SK-N-SH (cell line): ENCODE measurements at regions not wholly inside any gene's neighbourhood (a gene's known extent, or its start where the extent isn't known, plus 50 kb on each side); places are given as distances from the start of the nearest gene placed in this dataset.
A peak's percentile ranks its signal among the peaks of the same experiment; 100 is the strongest.

Experiments
- CTCF ChIA-PET: fragments of 300-600, 350-600 bp; formaldehyde crosslinking; extraction: SDS; loops from one replicate; lab custom pipeline; 2021; lab: Yijun Ruan, JAX
- POLR2A ChIA-PET: fragments of 350-600 bp; sonication (Branson Sonifier 250); formaldehyde crosslinking; extraction: SDS; loops from one replicate; lab custom pipeline; 2020; ENCODE audit warnings: antibody characterized with exemption, inconsistent platforms; lab: Yijun Ruan, JAX
- DNase-seq: peaks from one replicate; pipeline ENCODE4 v3.0.0; 2012
- H2AFZ ChIP-seq: fragments of 200-600 bp; sonication (generic); 2 replicates; pipeline ENCODE4 v1.8.1; 2016; ENCODE audit warnings: antibody characterized with exemption, mild to moderate bottlenecking, low read depth
- H3F3A ChIP-seq: fragments of 200-600 bp; sonication (generic); replicated peaks from 2 replicates; pipeline ENCODE3; 2016; ENCODE audit warnings: antibody characterized with exemption, mild to moderate bottlenecking; ENCODE audit not compliant: insufficient read depth
- H3K27ac ChIP-seq, 2 experiments: fragments of 200-500 bp in 1 of 2; fragments of 200-600 bp in 1 of 2; sonication (Bioruptor generic) in 1 of 2; sonication (generic), shearing (Covaris generic) in 1 of 2; 2 replicates each; pipeline versions ENCODE4 v1.5.1 to v1.6.1; 2014 to 2016; ENCODE audit warnings: low read depth in 2 of 2, inconsistent platforms in 1 of 2, low read length in 1 of 2, mild to moderate bottlenecking in 1 of 2, mixed read lengths in 1 of 2
- H3K27me3 ChIP-seq: fragments of 200-600 bp; sonication (generic), shearing (Covaris generic); 2 replicates; pipeline ENCODE4 v1.6.1; 2016; ENCODE audit warnings: mixed run types; ENCODE audit not compliant: insufficient read depth
- H3K36me3 ChIP-seq, 2 experiments: fragments of 200-500 bp in 1 of 2; fragments of 200-600 bp in 1 of 2; sonication (Bioruptor generic) in 1 of 2; sonication (generic) in 1 of 2; replicated peaks in 1 of 2; 2 replicates each; pipeline versions ENCODE3 to v1.5.1; 2014 to 2016; ENCODE audit warnings: low read length in 1 of 2, mild to moderate bottlenecking in 1 of 2; ENCODE audit not compliant: insufficient read depth in 2 of 2, control insufficient read depth in 1 of 2
- H3K4me1 ChIP-seq, 2 experiments: fragments of 200-500 bp in 1 of 2; fragments of 200-600 bp in 1 of 2; sonication (Bioruptor generic) in 1 of 2; sonication (generic), shearing (Covaris generic) in 1 of 2; 2 replicates each; pipeline versions ENCODE4 v1.5.1 to v1.6.1; 2014 to 2016; ENCODE audit warnings: low read depth in 1 of 2, low read length in 1 of 2, mixed run types in 1 of 2; ENCODE audit not compliant: insufficient read depth in 2 of 2, control insufficient read depth in 1 of 2
- H3K4me2 ChIP-seq: fragments of 200-600 bp; sonication (generic), shearing (Covaris generic); 2 replicates; pipeline ENCODE4 v1.6.1; 2017; ENCODE audit warnings: mixed run types
- H3K4me3 ChIP-seq, 2 experiments: fragments of 200-500 bp in 1 of 2; fragments of 200-600 bp in 1 of 2; sonication (Bioruptor generic) in 1 of 2; sonication (generic), shearing (Covaris generic) in 1 of 2; 2 replicates each; pipeline versions ENCODE4 v1.5.1 to v1.8.1; 2014 to 2016; ENCODE audit warnings: low read depth in 2 of 2, inconsistent platforms in 1 of 2, low read length in 1 of 2, mild to moderate bottlenecking in 1 of 2, mixed read lengths in 1 of 2, moderate library complexity in 1 of 2
- H3K79me2 ChIP-seq: fragments of 200-600 bp; sonication (generic); 2 replicates; pipeline ENCODE4 v1.8.1; 2017; ENCODE audit warnings: mild to moderate bottlenecking; ENCODE audit not compliant: insufficient read depth
- H3K9ac ChIP-seq: fragments of 200-600 bp; sonication (generic); 2 replicates; pipeline ENCODE4 v1.6.1; 2017; ENCODE audit warnings: mixed run types
- H3K9me2 ChIP-seq: fragments of 200-600 bp; sonication (generic); 2 replicates; pipeline ENCODE4 v1.6.1; 2017; ENCODE audit warnings: mixed run types
- H3K9me3 ChIP-seq: fragments of 200-600 bp; sonication (generic); 2 replicates; pipeline ENCODE4 v1.6.1; 2017; ENCODE audit warnings: mixed run types, mild to moderate bottlenecking, moderate library complexity
- H4K20me1 ChIP-seq: fragments of 200-600 bp; sonication (generic); 2 replicates; pipeline ENCODE4 v1.6.1; 2017; ENCODE audit warnings: mild to moderate bottlenecking, mixed run types; ENCODE audit not compliant: insufficient read depth
- CHD2 ChIP-seq: fragments of 150-350 bp; IDR thresholded peaks from 2 replicates; pipeline ENCODE4 v1.6.1; 2018; ENCODE audit warnings: low read length; ENCODE audit not compliant: partially characterized antibody
- EP300 ChIP-seq, 2 experiments: IDR thresholded peaks; 2 replicates each; pipeline versions ENCODE4 v1.4.0 to v1.6.1; 2012; ENCODE audit warnings: borderline replicate concordance in 1 of 2, low read depth in 1 of 2, low read length in 1 of 2
- MEF2A ChIP-seq: IDR thresholded peaks from 2 replicates; pipeline ENCODE4 v1.4.0; 2012; ENCODE audit warnings: low read depth, borderline replicate concordance
- MXI1 ChIP-seq: IDR thresholded peaks from 2 replicates; pipeline ENCODE4 v1.6.1; 2012; ENCODE audit warnings: mild to moderate bottlenecking, low read depth, low read length, improper control_type of control experiment
- PBX3 ChIP-seq: IDR thresholded peaks from 2 replicates; pipeline ENCODE4; 2012
- POLR2AphosphoS5 ChIP-seq: IDR thresholded peaks from 2 replicates; pipeline ENCODE4 v1.6.1; 2012; ENCODE audit warnings: low read depth, low read length
- REST ChIP-seq: IDR thresholded peaks from 2 replicates; pipeline ENCODE4 v1.6.1; 2012; ENCODE audit warnings: mild to moderate bottlenecking, low read depth, low read length, moderate library complexity
- RXRA ChIP-seq: IDR thresholded peaks from 2 replicates; pipeline ENCODE4 v1.4.0; 2012; ENCODE audit warnings: low read depth, mild to moderate bottlenecking, borderline replicate concordance
- TCF12 ChIP-seq: IDR thresholded peaks from 2 replicates; pipeline ENCODE4 v1.4.0; 2012
- WGBS: methylation state at CpG from one replicate; pipeline ENCODE4 v1.1.6; 2017; ENCODE audit warnings: low lambda C conversion rate; 5-methylcytosine and 5-hydroxymethylcytosine counted together

DNA sequence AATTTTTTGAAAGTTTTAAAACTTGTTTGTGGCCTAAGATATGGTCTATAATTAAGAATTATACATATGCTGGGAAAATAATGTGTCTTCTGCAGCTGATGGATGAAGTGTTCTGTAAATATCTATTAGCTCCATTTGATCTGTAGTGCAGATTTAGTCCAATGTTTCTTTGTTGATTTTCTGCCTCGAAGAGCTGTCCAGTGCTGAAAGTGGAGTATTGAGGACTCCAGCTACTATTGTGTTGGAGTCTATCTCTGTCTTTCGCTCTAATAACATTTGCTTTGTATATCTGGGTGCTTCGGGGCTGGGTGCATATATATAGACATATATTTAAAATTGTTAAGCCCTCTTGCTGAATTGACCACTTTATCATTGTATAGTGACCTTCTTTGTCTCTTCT, 2127.3 kb downstream of the PCDH7 start:
- no peak overlapping the region for H2AFZ ChIP-seq
- H3K79me2 ChIP-seq: no peaks in the 10 kb centered on the region
- H3K9ac ChIP-seq: no peak overlapping the region
- H3K4me2 ChIP-seq: no peak overlapping the region
- POLR2A ChIA-PET: no interaction called here
- CTCF ChIA-PET: interaction anchor here (1.1 kb wide), 1 partner anchor 213 kb away, joined by 3 read pairs; no protein-coding TSS in a partner anchor
- H3K4me3 ChIP-seq: no peak overlapping the region
- H3K4me1 ChIP-seq: no peaks in the 10 kb centered on the region
- H3K9me2 ChIP-seq: no peaks in the 10 kb centered on the region
- H4K20me1 ChIP-seq: no peaks in the 10 kb centered on the region
- H3K36me3 ChIP-seq: no peaks in the 10 kb centered on the region
- TF ChIP-seq REST (peak; percentile 87), POLR2AphosphoS5 (no peak)
- no peaks in the 10 kb centered on the region for H3F3A ChIP-seq
- H3K27ac ChIP-seq: no peak overlapping the region
- no peak for DNase-seq
- no peaks in the 10 kb centered on the region for H3K27me3 ChIP-seq
- H3K9me3 ChIP-seq: no peaks in the 10 kb centered on the region
- WGBS: 0% methylated on average over 3 of the region's 3 CpGs

DNA sequence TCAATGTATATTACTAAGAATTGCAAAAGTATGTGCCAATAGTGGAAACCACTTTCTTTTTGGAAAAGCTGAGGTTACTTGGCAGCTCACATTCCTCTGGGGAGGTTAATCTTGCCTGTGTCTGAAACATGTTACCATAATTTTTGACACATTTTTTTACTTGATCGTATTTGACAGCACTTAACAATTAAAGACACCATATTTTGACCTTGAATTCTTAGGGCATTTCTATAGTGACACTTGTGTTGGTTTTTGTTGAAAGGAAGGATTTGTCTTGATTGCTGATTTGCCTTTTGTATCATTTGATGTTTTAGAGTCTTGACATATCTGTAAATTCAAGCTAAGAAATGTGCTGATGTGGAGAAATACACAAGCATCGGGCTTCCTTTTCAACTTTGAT, 2135.5 kb downstream of the PCDH7 start:
- Histone ChIP-seq H3K27ac (no peak overlapping the region), H3K36me3 (no peaks in the 10 kb centered on the region), H2AFZ (no peak overlapping the region), H3K79me2 (no peaks in the 10 kb centered on the region), H3K4me3 (no peak overlapping the region), H3K9me3 (no peaks in the 10 kb centered on the region), H3K4me1 (no peaks in the 10 kb centered on the region), H3K9ac (no peak overlapping the region), H3K9me2 (0 out of 2 replicates have a peak, but pooled peaks cover 3% of the 10 kb centered on the region), H3K4me2 (no peak overlapping the region), H3K27me3 (no peaks in the 10 kb centered on the region), H3F3A (no peaks in the 10 kb centered on the region), H4K20me1 (no peaks in the 10 kb centered on the region)
- ChIA-PET CTCF (no interaction called here), POLR2A (no interaction called here)
- DNase-seq: no peak
- 2% methylated on average over 2 of the region's 2 CpGs for WGBS
- TF ChIP-seq EP300 (IDR thresholded peaks at IDR 0.05; ENCODE audit: borderline replicate concordance in 1 of 2, low read depth in 1 of 2, low read length in 1 of 2) (no peak), PBX3 (no peak), MEF2A (no peak), POLR2AphosphoS5 (no peak), CHD2 (no peak), RXRA (no peak), TCF12 (no peak), MXI1 (no peak)
